Right lobe of liver (tissue), 4 donors: ENCODE measurements at regions not wholly inside any gene's neighbourhood (a gene's known extent, or its start where the extent isn't known, plus 50 kb on each side); places are given as distances from the start of the nearest gene placed in this dataset.

Source experiments
- CTCF ChIP-seq, 4 donors: fragments of 200-600 bp in 3 of 4; fragments of 450-650 bp in 1 of 4; IDR thresholded peaks; one replicate each; pipeline versions ENCODE4 v1.5.1 to v1.8.0; 2016 to 2022; ENCODE audit warnings: antibody characterized with exemption in 4 of 4, mild to moderate bottlenecking in 2 of 4
- POLR2A ChIP-seq: fragments of 450-650 bp; IDR thresholded peaks from one replicate; pipeline ENCODE4 v1.6.1; 2017; ENCODE audit warnings: antibody characterized with exemption, mild to moderate bottlenecking
- donor health status: DM: no; HTN: no; CAD: no.
- donor health status: DM: no; HTN: no; CAD: no.
- donor health status: DM: no; HTN: yes; CAD: no.

GRCh38 chr11:43214471-43214870 is 97.3 kb upstream of the API5 start:
- no peak for TF ChIP-seq CTCF (IDR thresholded peaks at IDR 0.05)
- no peak for TF ChIP-seq POLR2A
